ENCODE measurements at regions not wholly inside any gene's neighbourhood (a gene's known extent, or its start where the extent isn't known, plus 50 kb on each side); places are given as distances from the start of the nearest gene placed in this dataset.

GRCh38 chrX:127276326-127276725, 456.8 kb downstream of the PRR32 start:
- DNase-seq (ENCODE audit: low read depth in 1 of 2, low spot score in 1 of 2): no peak
- no peak for TF ChIP-seq JUND (IDR thresholded peaks at IDR 0.05; ENCODE audit: low read depth)
- in situ Hi-C loops (cut with HindIII; ENCODE audit: low pct_unique_long_range_greater_than_20kb, low sequenced_read_pairs): no loop called here

GRCh38 chrX:127300511-127300910, 481.0 kb downstream of the PRR32 start:
- TF ChIP-seq JUND (IDR thresholded peaks at IDR 0.05; ENCODE audit: low read depth): no peak
- DNase-seq (ENCODE audit: low read depth in 1 of 2, low spot score in 1 of 2): no peak
- in situ Hi-C loops (cut with HindIII; ENCODE audit: low pct_unique_long_range_greater_than_20kb, low sequenced_read_pairs): no loop called here

GRCh38 chrX:127302841-127303240, 483.3 kb downstream of the PRR32 start:
- no peak for DNase-seq (ENCODE audit: low read depth in 1 of 2, low spot score in 1 of 2)
- in situ Hi-C loops (cut with HindIII; ENCODE audit: low pct_unique_long_range_greater_than_20kb, low sequenced_read_pairs): no loop called here
- no peak for TF ChIP-seq JUND (IDR thresholded peaks at IDR 0.05; ENCODE audit: low read depth)

GRCh38 chrX:127305013-127305412, 485.5 kb downstream of the PRR32 start:
- no peak for TF ChIP-seq JUND (IDR thresholded peaks at IDR 0.05; ENCODE audit: low read depth)
- DNase-seq (ENCODE audit: low read depth in 1 of 2, low spot score in 1 of 2): no peak
- in situ Hi-C loops (cut with HindIII; ENCODE audit: low pct_unique_long_range_greater_than_20kb, low sequenced_read_pairs): no loop called here

- in situ Hi-C loops (cut with HindIII; ENCODE audit: low pct_unique_long_range_greater_than_20kb, low sequenced_read_pairs): no loop called here
- no peak for TF ChIP-seq JUND (IDR thresholded peaks at IDR 0.05; ENCODE audit: low read depth)
- no peak for DNase-seq (ENCODE audit: low read depth in 1 of 2, low spot score in 1 of 2)
Observed at GRCh38 chrX:127306262-127306661, 486.7 kb downstream of the PRR32 start.

GRCh38 chrX:127313635-127314034, 494.1 kb downstream of the PRR32 start:
- DNase-seq (ENCODE audit: low read depth in 1 of 2, low spot score in 1 of 2): no peak
- in situ Hi-C loops (cut with HindIII; ENCODE audit: low pct_unique_long_range_greater_than_20kb, low sequenced_read_pairs): no loop called here
- TF ChIP-seq JUND (IDR thresholded peaks at IDR 0.05; ENCODE audit: low read depth): no peak

- TF ChIP-seq JUND (IDR thresholded peaks at IDR 0.05; ENCODE audit: low read depth): no peak
- peak in 1 of 2 experiments; percentile 32 for DNase-seq (ENCODE audit: low read depth in 1 of 2, low spot score in 1 of 2)
- in situ Hi-C loops (cut with HindIII; ENCODE audit: low pct_unique_long_range_greater_than_20kb, low sequenced_read_pairs): no loop called here
Observed at GRCh38 chrX:127317159-127317558, 497.6 kb downstream of the PRR32 start.

- in situ Hi-C loops (cut with HindIII; ENCODE audit: low pct_unique_long_range_greater_than_20kb, low sequenced_read_pairs): no loop called here
- DNase-seq (ENCODE audit: low read depth in 1 of 2, low spot score in 1 of 2): no peak
- TF ChIP-seq JUND (IDR thresholded peaks at IDR 0.05; ENCODE audit: low read depth): no peak
Observed at GRCh38 chrX:127324128-127324527, 504.6 kb downstream of the PRR32 start.

Data from T47D (cell line).